ENCODE measurements at regions not wholly inside any gene's neighbourhood (a gene's known extent, or its start where the extent isn't known, plus 50 kb on each side); places are given as distances from the start of the nearest gene placed in this dataset.
A peak's percentile ranks its signal among the peaks of the same experiment; 100 is the strongest.

- no peak overlapping the region for H3K4me3 ChIP-seq (ENCODE audit: insufficient read depth, low read depth, low read length, poor library complexity, severe bottlenecking)
- no peaks in the 10 kb centered on the region for H3K27me3 ChIP-seq (replicated peaks; ENCODE audit: control insufficient read depth, insufficient read depth, low read length, poor library complexity, severe bottlenecking)
- no peak for DNase-seq
Observed at GRCh38 chr2:34098256-34098655, 499.2 kb upstream of the FAM98A start.

GRCh38 chr2:34096562-34097171, 497.6 kb upstream of the FAM98A start:
- no peaks in the 10 kb centered on the region for H3K27me3 ChIP-seq (replicated peaks; ENCODE audit: control insufficient read depth, insufficient read depth, low read length, poor library complexity, severe bottlenecking)
- DNase-seq: peak in 1 of 3 donors; percentile 12
- H3K9me3 ChIP-seq (ENCODE audit: control insufficient read depth, low read length): no peaks in the 10 kb centered on the region
- no peak overlapping the region for H3K4me3 ChIP-seq (ENCODE audit: insufficient read depth, low read depth, low read length, poor library complexity, severe bottlenecking)
- H3K27ac ChIP-seq (ENCODE audit: insufficient read depth, low read length, poor library complexity, severe bottlenecking): no peak overlapping the region
- H3K4me1 ChIP-seq (ENCODE audit: control insufficient read depth, insufficient read depth, low read length, poor library complexity, severe bottlenecking): no peaks in the 10 kb centered on the region
- H3K36me3 ChIP-seq (ENCODE audit: control insufficient read depth, insufficient read depth, low read length): no peaks in the 10 kb centered on the region

More at GRCh38 chr2:34098256-34098655, 499.2 kb upstream of the FAM98A start:
- Histone ChIP-seq H3K27ac (ENCODE audit: insufficient read depth, low read length, poor library complexity, severe bottlenecking) (no peak overlapping the region), H3K4me1 (ENCODE audit: control insufficient read depth, insufficient read depth, low read length, poor library complexity, severe bottlenecking) (no peaks in the 10 kb centered on the region), H3K9me3 (ENCODE audit: control insufficient read depth, low read length) (no peaks in the 10 kb centered on the region), H3K36me3 (ENCODE audit: control insufficient read depth, insufficient read depth, low read length) (no peaks in the 10 kb centered on the region)

- Histone ChIP-seq H3K27me3 (replicated peaks; ENCODE audit: control insufficient read depth, insufficient read depth, low read length, poor library complexity, severe bottlenecking) (no peaks in the 10 kb centered on the region), H3K4me1 (ENCODE audit: control insufficient read depth, insufficient read depth, low read length, poor library complexity, severe bottlenecking) (no peaks in the 10 kb centered on the region), H3K4me3 (ENCODE audit: insufficient read depth, low read depth, low read length, poor library complexity, severe bottlenecking) (no peak overlapping the region), H3K9me3 (ENCODE audit: control insufficient read depth, low read length) (no peaks in the 10 kb centered on the region), H3K36me3 (ENCODE audit: control insufficient read depth, insufficient read depth, low read length) (no peaks in the 10 kb centered on the region), H3K27ac (ENCODE audit: insufficient read depth, low read length, poor library complexity, severe bottlenecking) (no peak overlapping the region)
- DNase-seq: no peak
Observed at GRCh38 chr2:34093790-34094189, 494.7 kb upstream of the FAM98A start.

- H3K4me3 ChIP-seq (ENCODE audit: insufficient read depth, low read depth, low read length, poor library complexity, severe bottlenecking): no peak overlapping the region
- no peak overlapping the region for H3K27ac ChIP-seq (ENCODE audit: insufficient read depth, low read length, poor library complexity, severe bottlenecking)
- no peaks in the 10 kb centered on the region for H3K36me3 ChIP-seq (ENCODE audit: control insufficient read depth, insufficient read depth, low read length)
- H3K9me3 ChIP-seq (ENCODE audit: control insufficient read depth, low read length): no peaks in the 10 kb centered on the region
- no peak for DNase-seq
- no peaks in the 10 kb centered on the region for H3K4me1 ChIP-seq (ENCODE audit: control insufficient read depth, insufficient read depth, low read length, poor library complexity, severe bottlenecking)
- H3K27me3 ChIP-seq (replicated peaks; ENCODE audit: control insufficient read depth, insufficient read depth, low read length, poor library complexity, severe bottlenecking): no peaks in the 10 kb centered on the region
Observed at GRCh38 chr2:34070196-34070595, 471.1 kb upstream of the FAM98A start.

- H3K36me3 ChIP-seq (ENCODE audit: control insufficient read depth, insufficient read depth, low read length): no peaks in the 10 kb centered on the region
- no peak for DNase-seq
- H3K4me1 ChIP-seq (ENCODE audit: control insufficient read depth, insufficient read depth, low read length, poor library complexity, severe bottlenecking): no peaks in the 10 kb centered on the region
- no peak overlapping the region for H3K27ac ChIP-seq (ENCODE audit: insufficient read depth, low read length, poor library complexity, severe bottlenecking)
- H3K9me3 ChIP-seq (ENCODE audit: control insufficient read depth, low read length): no peaks in the 10 kb centered on the region
- no peaks in the 10 kb centered on the region for H3K27me3 ChIP-seq (replicated peaks; ENCODE audit: control insufficient read depth, insufficient read depth, low read length, poor library complexity, severe bottlenecking)
- no peak overlapping the region for H3K4me3 ChIP-seq (ENCODE audit: insufficient read depth, low read depth, low read length, poor library complexity, severe bottlenecking)
Observed at GRCh38 chr2:34069604-34070003, 470.5 kb upstream of the FAM98A start.

- H3K27ac ChIP-seq (ENCODE audit: insufficient read depth, low read length, poor library complexity, severe bottlenecking): no peak overlapping the region
- H3K27me3 ChIP-seq (replicated peaks; ENCODE audit: control insufficient read depth, insufficient read depth, low read length, poor library complexity, severe bottlenecking): no peaks in the 10 kb centered on the region
- no peaks in the 10 kb centered on the region for H3K9me3 ChIP-seq (ENCODE audit: control insufficient read depth, low read length)
- DNase-seq: no peak
- no peak overlapping the region for H3K4me3 ChIP-seq (ENCODE audit: insufficient read depth, low read depth, low read length, poor library complexity, severe bottlenecking)
- H3K36me3 ChIP-seq (ENCODE audit: control insufficient read depth, insufficient read depth, low read length): no peaks in the 10 kb centered on the region
- no peaks in the 10 kb centered on the region for H3K4me1 ChIP-seq (ENCODE audit: control insufficient read depth, insufficient read depth, low read length, poor library complexity, severe bottlenecking)
Observed at GRCh38 chr2:34050413-34050812, 451.3 kb upstream of the FAM98A start.

- Histone ChIP-seq H3K27me3 (replicated peaks; ENCODE audit: control insufficient read depth, insufficient read depth, low read length, poor library complexity, severe bottlenecking) (no peaks in the 10 kb centered on the region), H3K4me1 (ENCODE audit: control insufficient read depth, insufficient read depth, low read length, poor library complexity, severe bottlenecking) (no peaks in the 10 kb centered on the region), H3K9me3 (ENCODE audit: control insufficient read depth, low read length) (no peaks in the 10 kb centered on the region), H3K27ac (ENCODE audit: insufficient read depth, low read length, poor library complexity, severe bottlenecking) (no peak overlapping the region), H3K4me3 (ENCODE audit: insufficient read depth, low read depth, low read length, poor library complexity, severe bottlenecking) (no peak overlapping the region), H3K36me3 (ENCODE audit: control insufficient read depth, insufficient read depth, low read length) (no peaks in the 10 kb centered on the region)
- DNase-seq: no peak
Observed at GRCh38 chr2:34045101-34045655, 446.1 kb upstream of the FAM98A start.

GRCh38 chr2:34037886-34038285, 438.8 kb upstream of the FAM98A start:
- H3K36me3 ChIP-seq (ENCODE audit: control insufficient read depth, insufficient read depth, low read length): no peaks in the 10 kb centered on the region

GRCh38 chr2:34037157-34037556, 438.1 kb upstream of the FAM98A start:
- H3K4me3 ChIP-seq (ENCODE audit: insufficient read depth, low read depth, low read length, poor library complexity, severe bottlenecking): no peak overlapping the region
- H3K27ac ChIP-seq (ENCODE audit: insufficient read depth, low read length, poor library complexity, severe bottlenecking): no peak overlapping the region
- no peaks in the 10 kb centered on the region for H3K9me3 ChIP-seq (ENCODE audit: control insufficient read depth, low read length)
- H3K36me3 ChIP-seq (ENCODE audit: control insufficient read depth, insufficient read depth, low read length): no peaks in the 10 kb centered on the region
- DNase-seq: no peak
- H3K27me3 ChIP-seq (replicated peaks; ENCODE audit: control insufficient read depth, insufficient read depth, low read length, poor library complexity, severe bottlenecking): no peaks in the 10 kb centered on the region
- no peaks in the 10 kb centered on the region for H3K4me1 ChIP-seq (ENCODE audit: control insufficient read depth, insufficient read depth, low read length, poor library complexity, severe bottlenecking)

More at GRCh38 chr2:34037886-34038285, 438.8 kb upstream of the FAM98A start:
- Histone ChIP-seq H3K4me3 (ENCODE audit: insufficient read depth, low read depth, low read length, poor library complexity, severe bottlenecking) (no peak overlapping the region), H3K27ac (ENCODE audit: insufficient read depth, low read length, poor library complexity, severe bottlenecking) (no peak overlapping the region), H3K9me3 (ENCODE audit: control insufficient read depth, low read length) (no peaks in the 10 kb centered on the region), H3K4me1 (ENCODE audit: control insufficient read depth, insufficient read depth, low read length, poor library complexity, severe bottlenecking) (no peaks in the 10 kb centered on the region), H3K27me3 (replicated peaks; ENCODE audit: control insufficient read depth, insufficient read depth, low read length, poor library complexity, severe bottlenecking) (no peaks in the 10 kb centered on the region)
- no peak for DNase-seq

- Histone ChIP-seq H3K4me1 (ENCODE audit: control insufficient read depth, insufficient read depth, low read length, poor library complexity, severe bottlenecking) (no peaks in the 10 kb centered on the region), H3K36me3 (ENCODE audit: control insufficient read depth, insufficient read depth, low read length) (no peaks in the 10 kb centered on the region), H3K27ac (ENCODE audit: insufficient read depth, low read length, poor library complexity, severe bottlenecking) (no peak overlapping the region), H3K9me3 (ENCODE audit: control insufficient read depth, low read length) (no peaks in the 10 kb centered on the region), H3K27me3 (replicated peaks; ENCODE audit: control insufficient read depth, insufficient read depth, low read length, poor library complexity, severe bottlenecking) (no peaks in the 10 kb centered on the region), H3K4me3 (ENCODE audit: insufficient read depth, low read depth, low read length, poor library complexity, severe bottlenecking) (no peak overlapping the region)
- DNase-seq: no peak
Observed at GRCh38 chr2:34031097-34031496, 432.0 kb upstream of the FAM98A start.
